A549 (cell line): ENCODE measurements at regions not wholly inside any gene's neighbourhood (a gene's known extent, or its start where the extent isn't known, plus 50 kb on each side); places are given as distances from the start of the nearest gene placed in this dataset.

ENCODE experiments used
- BHLHE40 ChIP-seq: IDR thresholded peaks from 2 replicates; pipeline ENCODE4 v1.6.1; 2012; ENCODE audit warnings: low read depth, low read length, inconsistent platforms
- CTCF ChIP-seq: fragments of >200 bp; sonication (Bioruptor Twin); formaldehyde crosslinking; IDR thresholded peaks from 3 replicates; pipeline ENCODE4 v1.5.1; 2016
- EHMT2 ChIP-seq: fragments of 200-600 bp; sonication (generic); IDR thresholded peaks from 2 replicates; pipeline ENCODE4 v1.6.1; 2016; ENCODE audit warnings: antibody characterized with exemption, low read depth, mild to moderate bottlenecking, moderate library complexity
- EP300 ChIP-seq, 2 experiments: fragments of >200 bp; sonication (Bioruptor Twin); formaldehyde crosslinking; IDR thresholded peaks; 2 replicates in 1 of 2; 3 replicates in 1 of 2; pipeline ENCODE4 v1.6.1; 2016 to 2017
- GATA3 ChIP-seq: IDR thresholded peaks from 2 replicates; pipeline ENCODE4 v1.6.1; 2012; ENCODE audit warnings: borderline replicate concordance
- HOXB5 ChIP-seq: fragments of 250-450 bp; sonication (Bioruptor Pico); IDR thresholded peaks from 2 replicates; pipeline ENCODE4 v1.5.0; 2020; ENCODE audit warnings: mild to moderate bottlenecking, moderate library complexity
- JUNB ChIP-seq: fragments of >200 bp; sonication (Bioruptor Twin); formaldehyde crosslinking; IDR thresholded peaks from 2 replicates; pipeline ENCODE4 v1.6.1; 2016
- POLR2A ChIP-seq: IDR thresholded peaks from 2 replicates; pipeline ENCODE4 v1.6.1; 2012; ENCODE audit warnings: mild to moderate bottlenecking, low read length
- TF ChIP-seq, protein P1 (sequence below): fragments of 200-600 bp; sonication (generic); IDR thresholded peaks from 2 replicates; pipeline ENCODE4 v1.6.1; 2016; ENCODE audit warnings: antibody characterized with exemption, mild to moderate bottlenecking, moderate library complexity

- TF ChIP-seq BHLHE40 (no peak), CTCF (no peak), HOXB5 (CRISPR knock-in tag) (no peak), JUNB (no peak), EHMT2 (no peak), EP300 (IDR thresholded peaks at IDR 0.05) (no peak), POLR2A (no peak), GATA3 (no peak)
- TF ChIP-seq, protein P1, sequence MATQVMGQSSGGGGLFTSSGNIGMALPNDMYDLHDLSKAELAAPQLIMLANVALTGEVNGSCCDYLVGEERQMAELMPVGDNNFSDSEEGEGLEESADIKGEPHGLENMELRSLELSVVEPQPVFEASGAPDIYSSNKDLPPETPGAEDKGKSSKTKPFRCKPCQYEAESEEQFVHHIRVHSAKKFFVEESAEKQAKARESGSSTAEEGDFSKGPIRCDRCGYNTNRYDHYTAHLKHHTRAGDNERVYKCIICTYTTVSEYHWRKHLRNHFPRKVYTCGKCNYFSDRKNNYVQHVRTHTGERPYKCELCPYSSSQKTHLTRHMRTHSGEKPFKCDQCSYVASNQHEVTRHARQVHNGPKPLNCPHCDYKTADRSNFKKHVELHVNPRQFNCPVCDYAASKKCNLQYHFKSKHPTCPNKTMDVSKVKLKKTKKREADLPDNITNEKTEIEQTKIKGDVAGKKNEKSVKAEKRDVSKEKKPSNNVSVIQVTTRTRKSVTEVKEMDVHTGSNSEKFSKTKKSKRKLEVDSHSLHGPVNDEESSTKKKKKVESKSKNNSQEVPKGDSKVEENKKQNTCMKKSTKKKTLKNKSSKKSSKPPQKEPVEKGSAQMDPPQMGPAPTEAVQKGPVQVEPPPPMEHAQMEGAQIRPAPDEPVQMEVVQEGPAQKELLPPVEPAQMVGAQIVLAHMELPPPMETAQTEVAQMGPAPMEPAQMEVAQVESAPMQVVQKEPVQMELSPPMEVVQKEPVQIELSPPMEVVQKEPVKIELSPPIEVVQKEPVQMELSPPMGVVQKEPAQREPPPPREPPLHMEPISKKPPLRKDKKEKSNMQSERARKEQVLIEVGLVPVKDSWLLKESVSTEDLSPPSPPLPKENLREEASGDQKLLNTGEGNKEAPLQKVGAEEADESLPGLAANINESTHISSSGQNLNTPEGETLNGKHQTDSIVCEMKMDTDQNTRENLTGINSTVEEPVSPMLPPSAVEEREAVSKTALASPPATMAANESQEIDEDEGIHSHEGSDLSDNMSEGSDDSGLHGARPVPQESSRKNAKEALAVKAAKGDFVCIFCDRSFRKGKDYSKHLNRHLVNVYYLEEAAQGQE: no peak
Measured at GRCh38 chr17:34076743-34077631, 178.1 kb upstream of the CCL2 start.
